HG03060 (cell line): ENCODE measurements at regions not wholly inside any gene's neighbourhood (a gene's known extent, or its start where the extent isn't known, plus 50 kb on each side); places are given as distances from the start of the nearest gene placed in this dataset.
"Not testable (repeated sequence)": the region's sequence is repeated elsewhere in the genome, so short reads cannot be mapped to it uniquely, and the experiment has no call there.

Source experiments
- ATAC-seq: cut with Tn5 transposase; IDR thresholded peaks from one replicate; pipeline ENCODE4 v1.9.1; 2021; ENCODE audit warnings: low read depth, moderate number of reproducible peaks; ENCODE audit not compliant: unreplicated experiment

GRCh38 chr11:122023614-122024250 is 92.3 kb downstream of the BLID start:
- ATAC-seq = no peak

- no peak for ATAC-seq
Measured at GRCh38 chr11:122022646-122023045, 93.4 kb downstream of the BLID start.

GRCh38 chr11:122020902-122021301 is 95.1 kb downstream of the BLID start:
- ATAC-seq = no peak

GRCh38 chr11:122019908-122020694 is 95.9 kb downstream of the BLID start:
- ATAC-seq = no peak

- no peak for ATAC-seq
Measured at GRCh38 chr11:122007601-122008071, 108.4 kb downstream of the BLID start.

GRCh38 chr11:122004446-122004845 is 111.6 kb downstream of the BLID start:
- no peak for ATAC-seq

GRCh38 chr11:122002926-122003325 is 113.1 kb downstream of the BLID start:
- no peak for ATAC-seq

GRCh38 chr11:122002047-122002446 is 114.0 kb downstream of the BLID start:
- no peak for ATAC-seq

GRCh38 chr11:121999651-122000050 is 116.4 kb downstream of the BLID start:
- ATAC-seq = no peak

GRCh38 chr11:121996574-121996973 is 119.4 kb downstream of the BLID start:
- ATAC-seq = no peak

- ATAC-seq = no peak
Measured at GRCh38 chr11:121983901-121984300, 132.1 kb downstream of the BLID start.

GRCh38 chr11:121977914-121978313 is 138.1 kb downstream of the BLID start:
- ATAC-seq = not testable (repeated sequence)

- ATAC-seq = no peak
Measured at GRCh38 chr11:121968638-121969037, 147.4 kb downstream of the BLID start.

- ATAC-seq = no peak
Measured at GRCh38 chr11:121967131-121967704, 148.8 kb downstream of the BLID start.

GRCh38 chr11:121965330-121965729 is 150.7 kb downstream of the BLID start:
- no peak for ATAC-seq

GRCh38 chr11:121964591-121964990 is 151.4 kb downstream of the BLID start:
- no peak for ATAC-seq

GRCh38 chr11:121963846-121964245 is 152.2 kb downstream of the BLID start:
- not testable (repeated sequence) for ATAC-seq

GRCh38 chr11:121961321-121961801 is 154.7 kb downstream of the BLID start:
- no peak for ATAC-seq

- ATAC-seq = no peak
Measured at GRCh38 chr11:121958971-121959325, 157.1 kb downstream of the BLID start.

- ATAC-seq = no peak
Measured at GRCh38 chr11:121958323-121958970, 157.6 kb downstream of the BLID start.

- ATAC-seq = no peak
Measured at GRCh38 chr11:121953122-121953521, 162.9 kb downstream of the BLID start.
